SK-N-SH (cell line): ENCODE measurements at regions not wholly inside any gene's neighbourhood (a gene's known extent, or its start where the extent isn't known, plus 50 kb on each side); places are given as distances from the start of the nearest gene placed in this dataset.

ENCODE experiments used
- CTCF ChIA-PET: fragments of 300-600, 350-600 bp; formaldehyde crosslinking; extraction: SDS; loops from one replicate; lab custom pipeline; 2021; lab: Yijun Ruan, JAX
- POLR2A ChIA-PET: fragments of 350-600 bp; sonication (Branson Sonifier 250); formaldehyde crosslinking; extraction: SDS; loops from one replicate; lab custom pipeline; 2020; ENCODE audit warnings: antibody characterized with exemption, inconsistent platforms; lab: Yijun Ruan, JAX
- DNase-seq: peaks from one replicate; pipeline ENCODE4 v3.0.0; 2012
- H2AFZ ChIP-seq: fragments of 200-600 bp; sonication (generic); 2 replicates; pipeline ENCODE4 v1.8.1; 2016; ENCODE audit warnings: antibody characterized with exemption, mild to moderate bottlenecking, low read depth
- H3F3A ChIP-seq: fragments of 200-600 bp; sonication (generic); replicated peaks from 2 replicates; pipeline ENCODE3; 2016; ENCODE audit warnings: antibody characterized with exemption, mild to moderate bottlenecking; ENCODE audit not compliant: insufficient read depth
- H3K27ac ChIP-seq, 2 experiments: fragments of 200-500 bp in 1 of 2; fragments of 200-600 bp in 1 of 2; sonication (Bioruptor generic) in 1 of 2; sonication (generic), shearing (Covaris generic) in 1 of 2; 2 replicates each; pipeline versions ENCODE4 v1.5.1 to v1.6.1; 2014 to 2016; ENCODE audit warnings: low read depth in 2 of 2, inconsistent platforms in 1 of 2, low read length in 1 of 2, mild to moderate bottlenecking in 1 of 2, mixed read lengths in 1 of 2
- H3K27me3 ChIP-seq: fragments of 200-600 bp; sonication (generic), shearing (Covaris generic); 2 replicates; pipeline ENCODE4 v1.6.1; 2016; ENCODE audit warnings: mixed run types; ENCODE audit not compliant: insufficient read depth
- H3K36me3 ChIP-seq, 2 experiments: fragments of 200-500 bp in 1 of 2; fragments of 200-600 bp in 1 of 2; sonication (Bioruptor generic) in 1 of 2; sonication (generic) in 1 of 2; replicated peaks in 1 of 2; 2 replicates each; pipeline versions ENCODE3 to v1.5.1; 2014 to 2016; ENCODE audit warnings: low read length in 1 of 2, mild to moderate bottlenecking in 1 of 2; ENCODE audit not compliant: insufficient read depth in 2 of 2, control insufficient read depth in 1 of 2
- H3K4me1 ChIP-seq, 2 experiments: fragments of 200-500 bp in 1 of 2; fragments of 200-600 bp in 1 of 2; sonication (Bioruptor generic) in 1 of 2; sonication (generic), shearing (Covaris generic) in 1 of 2; 2 replicates each; pipeline versions ENCODE4 v1.5.1 to v1.6.1; 2014 to 2016; ENCODE audit warnings: low read depth in 1 of 2, low read length in 1 of 2, mixed run types in 1 of 2; ENCODE audit not compliant: insufficient read depth in 2 of 2, control insufficient read depth in 1 of 2
- H3K4me2 ChIP-seq: fragments of 200-600 bp; sonication (generic), shearing (Covaris generic); 2 replicates; pipeline ENCODE4 v1.6.1; 2017; ENCODE audit warnings: mixed run types
- H3K4me3 ChIP-seq, 2 experiments: fragments of 200-500 bp in 1 of 2; fragments of 200-600 bp in 1 of 2; sonication (Bioruptor generic) in 1 of 2; sonication (generic), shearing (Covaris generic) in 1 of 2; 2 replicates each; pipeline versions ENCODE4 v1.5.1 to v1.8.1; 2014 to 2016; ENCODE audit warnings: low read depth in 2 of 2, inconsistent platforms in 1 of 2, low read length in 1 of 2, mild to moderate bottlenecking in 1 of 2, mixed read lengths in 1 of 2, moderate library complexity in 1 of 2
- H3K79me2 ChIP-seq: fragments of 200-600 bp; sonication (generic); 2 replicates; pipeline ENCODE4 v1.8.1; 2017; ENCODE audit warnings: mild to moderate bottlenecking; ENCODE audit not compliant: insufficient read depth
- H3K9ac ChIP-seq: fragments of 200-600 bp; sonication (generic); 2 replicates; pipeline ENCODE4 v1.6.1; 2017; ENCODE audit warnings: mixed run types
- H3K9me2 ChIP-seq: fragments of 200-600 bp; sonication (generic); 2 replicates; pipeline ENCODE4 v1.6.1; 2017; ENCODE audit warnings: mixed run types
- H3K9me3 ChIP-seq: fragments of 200-600 bp; sonication (generic); 2 replicates; pipeline ENCODE4 v1.6.1; 2017; ENCODE audit warnings: mixed run types, mild to moderate bottlenecking, moderate library complexity
- H4K20me1 ChIP-seq: fragments of 200-600 bp; sonication (generic); 2 replicates; pipeline ENCODE4 v1.6.1; 2017; ENCODE audit warnings: mild to moderate bottlenecking, mixed run types; ENCODE audit not compliant: insufficient read depth
- CHD2 ChIP-seq: fragments of 150-350 bp; IDR thresholded peaks from 2 replicates; pipeline ENCODE4 v1.6.1; 2018; ENCODE audit warnings: low read length; ENCODE audit not compliant: partially characterized antibody
- ELF1 ChIP-seq: IDR thresholded peaks from 2 replicates; pipeline ENCODE4 v1.4.0; 2012
- EP300 ChIP-seq, 2 experiments: IDR thresholded peaks; 2 replicates each; pipeline versions ENCODE4 v1.4.0 to v1.6.1; 2012; ENCODE audit warnings: borderline replicate concordance in 1 of 2, low read depth in 1 of 2, low read length in 1 of 2
- FOSL2 ChIP-seq: IDR thresholded peaks from 2 replicates; pipeline ENCODE4 v1.4.0; 2012; ENCODE audit warnings: low read depth, mild to moderate bottlenecking, moderate library complexity, borderline replicate concordance
- FOXJ3 ChIP-seq: sonication (generic); formaldehyde crosslinking; IDR thresholded peaks from 2 replicates; pipeline ENCODE4 v1.5.1; 2020; ENCODE audit warnings: mild to moderate bottlenecking, missing genetic modification reagents
- GABPA ChIP-seq: IDR thresholded peaks from 2 replicates; pipeline ENCODE4 v1.4.0; 2012; ENCODE audit warnings: low read depth, mild to moderate bottlenecking
- GATA2 ChIP-seq: sonication (generic); formaldehyde crosslinking; IDR thresholded peaks from 2 replicates; pipeline ENCODE4 v1.5.0; 2020; ENCODE audit warnings: mild to moderate bottlenecking, missing genetic modification reagents
- IRF3 ChIP-seq: fragments of 150-350 bp; IDR thresholded peaks from 2 replicates; pipeline ENCODE4 v1.6.1; 2016; ENCODE audit warnings: mild to moderate bottlenecking, low read depth, low read length
- JUND ChIP-seq: IDR thresholded peaks from 2 replicates; pipeline ENCODE4 v1.4.0; 2012
- MEF2A ChIP-seq: IDR thresholded peaks from 2 replicates; pipeline ENCODE4 v1.4.0; 2012; ENCODE audit warnings: low read depth, borderline replicate concordance
- MXI1 ChIP-seq: IDR thresholded peaks from 2 replicates; pipeline ENCODE4 v1.6.1; 2012; ENCODE audit warnings: mild to moderate bottlenecking, low read depth, low read length, improper control_type of control experiment
- NFIC ChIP-seq: IDR thresholded peaks from 2 replicates; pipeline ENCODE4 v1.4.0; 2012; ENCODE audit warnings: borderline replicate concordance
- PBX3 ChIP-seq: IDR thresholded peaks from 2 replicates; pipeline ENCODE4; 2012
- POLR2AphosphoS5 ChIP-seq: IDR thresholded peaks from 2 replicates; pipeline ENCODE4 v1.6.1; 2012; ENCODE audit warnings: low read depth, low read length
- RFX5 ChIP-seq: IDR thresholded peaks from 2 replicates; pipeline ENCODE4 v1.6.1; 2012; ENCODE audit warnings: mild to moderate bottlenecking, improper control_type of control experiment, low read length
- SMC3 ChIP-seq: IDR thresholded peaks from 2 replicates; pipeline ENCODE4 v1.6.1; 2012; ENCODE audit warnings: low read depth, low read length, improper control_type of control experiment
- TCF12 ChIP-seq: IDR thresholded peaks from 2 replicates; pipeline ENCODE4 v1.4.0; 2012
- TEAD4 ChIP-seq: IDR thresholded peaks from 2 replicates; pipeline ENCODE4 v1.4.0; 2012; ENCODE audit warnings: mild to moderate bottlenecking, borderline replicate concordance; ENCODE audit not compliant: insufficient read depth
- USF1 ChIP-seq: IDR thresholded peaks from 2 replicates; pipeline ENCODE4 v1.4.0; 2012; ENCODE audit warnings: low read depth, borderline replicate concordance
- ZBTB33 ChIP-seq: IDR thresholded peaks from 2 replicates; pipeline ENCODE4 v1.4.0; 2012; ENCODE audit warnings: low read depth, borderline replicate concordance
- WGBS: methylation state at CpG from one replicate; pipeline ENCODE4 v1.1.6; 2017; ENCODE audit warnings: low lambda C conversion rate; 5-methylcytosine and 5-hydroxymethylcytosine counted together

- POLR2A ChIA-PET = no interaction called here
- H3K9ac ChIP-seq = no peak overlapping the region
- no peaks in the 10 kb centered on the region for H4K20me1 ChIP-seq
- no peaks in the 10 kb centered on the region for H3K79me2 ChIP-seq
- H3K36me3 ChIP-seq = no peaks in the 10 kb centered on the region
- no peak for DNase-seq
- no peak overlapping the region for H3K4me3 ChIP-seq
- H3F3A ChIP-seq = no peaks in the 10 kb centered on the region
- no peak overlapping the region for H3K27ac ChIP-seq
- no peaks in the 10 kb centered on the region for H3K4me1 ChIP-seq
- TF ChIP-seq FOSL2 (no peak), GATA2 (CRISPR knock-in tag) (no peak), USF1 (no peak), ZBTB33 (no peak), MEF2A (no peak), NFIC (no peak), IRF3 (no peak), SMC3 (no peak), RFX5 (no peak), TEAD4 (no peak), GABPA (no peak), JUND (no peak), TCF12 (no peak), CHD2 (no peak), FOXJ3 (no peak), PBX3 (no peak), MXI1 (no peak), ELF1 (no peak), EP300 (IDR thresholded peaks at IDR 0.05; ENCODE audit: borderline replicate concordance in 1 of 2, low read depth in 1 of 2, low read length in 1 of 2) (no peak), POLR2AphosphoS5 (no peak)
- WGBS = 3% methylated on average over 1 of the region's 1 CpG
- H3K9me2 ChIP-seq = 0 out of 2 replicates have a peak, but pooled peaks cover 5% of the 10 kb centered on the region
- no peaks in the 10 kb centered on the region for H3K9me3 ChIP-seq
- no peaks in the 10 kb centered on the region for H3K27me3 ChIP-seq
- CTCF ChIA-PET = no interaction called here
- H2AFZ ChIP-seq = no peak overlapping the region
- H3K4me2 ChIP-seq = no peak overlapping the region
Observed at GRCh38 chr7:51792796-51793195, 476.2 kb upstream of the COBL start.
